IMR-90 (cell line): ENCODE measurements at regions not wholly inside any gene's neighbourhood (a gene's known extent, or its start where the extent isn't known, plus 50 kb on each side); places are given as distances from the start of the nearest gene placed in this dataset.

ENCODE experiments used
- CTCF ChIP-seq: conservative IDR thresholded peaks from 2 replicates; pipeline ENCODE4 v1.5.1; 2012; ENCODE audit warnings: mild to moderate bottlenecking, low read depth, low read length, improper control_type of control experiment
- POLR2A ChIP-seq: IDR thresholded peaks from 2 replicates; pipeline ENCODE4 v1.6.1; 2012; ENCODE audit warnings: mild to moderate bottlenecking, low read depth, low read length
- RAD21 ChIP-seq: IDR thresholded peaks from 2 replicates; pipeline ENCODE4 v1.6.1; 2012; ENCODE audit warnings: low read length, improper control_type of control experiment
- RCOR1 ChIP-seq: IDR thresholded peaks from 2 replicates; pipeline ENCODE4 v1.6.1; 2012; ENCODE audit warnings: mild to moderate bottlenecking, low read length, improper control_type of control experiment; ENCODE audit not compliant: insufficient replicate concordance
- RFX5 ChIP-seq: IDR thresholded peaks from 2 replicates; pipeline ENCODE4 v1.8.0; 2012; ENCODE audit warnings: low read depth, mild to moderate bottlenecking, low read length, moderate library complexity
- SMC3 ChIP-seq: fragments of 150-350 bp; IDR thresholded peaks from 2 replicates; pipeline ENCODE4 v1.6.1; 2016; ENCODE audit warnings: low read depth, mild to moderate bottlenecking, antibody characterized with exemption, low read length, moderate library complexity

- TF ChIP-seq POLR2A (no peak), CTCF (no peak), SMC3 (no peak), RAD21 (no peak), RFX5 (no peak), RCOR1 (no peak)
Measured at GRCh38 chr16:86926181-86927094, 348.1 kb downstream of the FOXL1 start.
